H1 (cell line): ENCODE measurements at regions not wholly inside any gene's neighbourhood (a gene's known extent, or its start where the extent isn't known, plus 50 kb on each side); places are given as distances from the start of the nearest gene placed in this dataset.

Experiments
- CTCF ChIA-PET: fragments of 300-600 bp; sonication (Branson Sonifier 250); formaldehyde crosslinking; loops from one replicate; lab custom pipeline; 2021; ENCODE audit not compliant: partially characterized antibody; lab: Charles Lee
- POLR2A ChIA-PET: fragments of 300-600 bp; sonication (Branson Sonifier 250); formaldehyde crosslinking; loops from one replicate; lab custom pipeline; 2021; ENCODE audit warnings: inconsistent platforms; ENCODE audit not compliant: partially characterized antibody; lab: Charles Lee
- DNase-seq, 2 experiments: peaks; one replicate each; pipeline versions ENCODE4 v3.0.0 to v3.0.0-alpha.2; 2010 to 2022; ENCODE audit warnings: low spot score in 2 of 2, low read depth in 1 of 2, mixed read lengths in 1 of 2
- FAIRE-seq: peaks from 2 replicates; lab custom pipeline; 2011; peaks lifted over from hg19 to GRCh38; lab: Jason Lieb, UNC
- H2AFZ ChIP-seq: 2 replicates; pipeline ENCODE4 v1.8.1; 2012; ENCODE audit warnings: low read length, inconsistent platforms
- H2AK5ac ChIP-seq: 2 replicates; pipeline ENCODE4 v1.6.1; 2013; ENCODE audit warnings: low read depth, low read length
- H2BK120ac ChIP-seq: replicated peaks from 2 replicates; pipeline ENCODE3; 2013; ENCODE audit warnings: low read depth, low read length, inconsistent platforms
- H2BK12ac ChIP-seq: 2 replicates; pipeline ENCODE4 v1.6.1; 2013; ENCODE audit warnings: low read depth, low read length
- H2BK15ac ChIP-seq: 2 replicates; pipeline ENCODE4 v1.6.1; 2013; ENCODE audit warnings: low read length
- H2BK20ac ChIP-seq: 2 replicates; pipeline ENCODE4 v1.6.1; 2013; ENCODE audit warnings: low read length
- H2BK5ac ChIP-seq: 2 replicates; pipeline ENCODE4 v1.6.1; 2013; ENCODE audit warnings: low read depth, low read length
- H3K14ac ChIP-seq: 2 replicates; pipeline ENCODE4 v1.6.1; 2013; ENCODE audit warnings: inconsistent platforms; ENCODE audit not compliant: insufficient read length
- H3K18ac ChIP-seq: 2 replicates; pipeline ENCODE4 v1.6.1; 2013; ENCODE audit warnings: low read length; ENCODE audit errors: extremely low read depth
- H3K23ac ChIP-seq: 2 replicates; pipeline ENCODE4 v1.6.1; 2013; ENCODE audit warnings: inconsistent platforms; ENCODE audit not compliant: insufficient read length
- H3K23me2 ChIP-seq: 2 replicates; pipeline ENCODE4 v1.6.1; 2013; ENCODE audit warnings: low read depth, low read length
- H3K27ac ChIP-seq: 2 replicates; pipeline ENCODE4 v1.6.1; 2011; ENCODE audit warnings: low read depth, low read length, inconsistent platforms
- H3K27me3 ChIP-seq, 4 experiments: replicated peaks in 1 of 4; 1 replicate in 1 of 4; 2 replicates in 3 of 4; pipeline versions ENCODE4 v1.6.1 to v1.8.1; 2011 to 2013; ENCODE audit warnings: low read length in 3 of 4, mild to moderate bottlenecking in 3 of 4, inconsistent platforms in 2 of 4, mixed read lengths in 2 of 4, moderate library complexity in 1 of 4; ENCODE audit not compliant: control insufficient read depth in 3 of 4, insufficient read depth in 3 of 4; ENCODE audit errors: extremely low read depth in 1 of 4
- H3K36me3 ChIP-seq, 4 experiments: 2 replicates each; pipeline versions ENCODE4 v1.6.1 to v1.8.1; 2011 to 2013; ENCODE audit warnings: mild to moderate bottlenecking in 4 of 4, low read length in 3 of 4, moderate library complexity in 2 of 4, control low read depth in 1 of 4, inconsistent platforms in 1 of 4; ENCODE audit not compliant: insufficient read depth in 4 of 4, control insufficient read depth in 2 of 4
- H3K4ac ChIP-seq: replicated peaks from 2 replicates; pipeline ENCODE3; 2013; ENCODE audit warnings: low read length, low read depth, mixed read lengths, inconsistent platforms; ENCODE audit not compliant: insufficient read length
- H3K4me1 ChIP-seq, 4 experiments: replicated peaks in 1 of 4; 1 replicate in 1 of 4; 2 replicates in 3 of 4; pipeline versions ENCODE4 v1.6.1 to v1.8.1; 2011 to 2013; ENCODE audit warnings: low read length in 3 of 4, inconsistent platforms in 2 of 4, mixed read lengths in 1 of 4; ENCODE audit not compliant: insufficient read depth in 4 of 4, control insufficient read depth in 3 of 4
- H3K4me2 ChIP-seq, 2 experiments: 2 replicates each; pipeline versions ENCODE4 v1.6.1 to v1.8.1; 2011 to 2013; ENCODE audit warnings: low read depth in 2 of 2, low read length in 2 of 2, control low read depth in 1 of 2, inconsistent platforms in 1 of 2, mild to moderate bottlenecking in 1 of 2; ENCODE audit not compliant: insufficient read depth in 1 of 2
- H3K4me3 ChIP-seq, 4 experiments: fragments of 200-600, 300-600 bp in 1 of 4; sonication (generic), shearing (Covaris generic), sonication (Bioruptor Twin) in 1 of 4; 2 replicates each; pipeline versions ENCODE4 v1.5.1 to v1.8.1; 2011 to 2016; ENCODE audit warnings: low read length in 4 of 4, low read depth in 3 of 4, control low read depth in 2 of 4, inconsistent platforms in 2 of 4, mild to moderate bottlenecking in 2 of 4, mixed read lengths in 1 of 4, moderate library complexity in 1 of 4; ENCODE audit not compliant: insufficient read depth in 2 of 4; ENCODE audit errors: extremely low read depth in 1 of 4
- H3K56ac ChIP-seq: replicated peaks from 2 replicates; pipeline ENCODE3; 2013; ENCODE audit warnings: low read depth, mild to moderate bottlenecking, mixed read lengths, low read length, inconsistent platforms; ENCODE audit not compliant: insufficient read length
- H3K79me1 ChIP-seq: 2 replicates; pipeline ENCODE4 v1.6.1; 2013; ENCODE audit warnings: low read depth, low read length, control low read depth
- H3K79me2 ChIP-seq, 2 experiments: 2 replicates each; pipeline versions ENCODE4 v1.6.1 to v1.8.1; 2012 to 2013; ENCODE audit warnings: low read length in 2 of 2, mild to moderate bottlenecking in 2 of 2, inconsistent platforms in 1 of 2; ENCODE audit not compliant: insufficient read depth in 2 of 2, control insufficient read depth in 1 of 2
- H3K9ac ChIP-seq, 4 experiments: replicated peaks in 1 of 4; 1 replicate in 1 of 4; 2 replicates in 3 of 4; pipeline versions ENCODE4 v1.6.1 to v1.8.1; 2011 to 2013; ENCODE audit warnings: low read depth in 3 of 4, low read length in 3 of 4, control low read depth in 2 of 4, mild to moderate bottlenecking in 2 of 4, moderate library complexity in 2 of 4, inconsistent platforms in 1 of 4; ENCODE audit errors: extremely low read depth in 1 of 4
- H3K9me3 ChIP-seq, 2 experiments: 2 replicates each; pipeline versions ENCODE4 v1.6.1 to v1.8.1; 2012 to 2013; ENCODE audit warnings: mild to moderate bottlenecking in 2 of 2, moderate library complexity in 2 of 2, control low read depth in 1 of 2, inconsistent platforms in 1 of 2, low read depth in 1 of 2, low read length in 1 of 2, mixed read lengths in 1 of 2; ENCODE audit not compliant: insufficient read depth in 2 of 2
- H4K20me1 ChIP-seq, 2 experiments: replicated peaks in 1 of 2; 2 replicates each; pipeline versions ENCODE3 to v1.8.1; 2011 to 2013; ENCODE audit warnings: inconsistent platforms in 2 of 2, low read length in 2 of 2, mild to moderate bottlenecking in 1 of 2; ENCODE audit not compliant: insufficient read depth in 2 of 2, control insufficient read depth in 1 of 2
- H4K5ac ChIP-seq: 2 replicates; pipeline ENCODE4 v1.6.1; 2013; ENCODE audit warnings: low read length, low read depth, mixed read lengths, inconsistent platforms; ENCODE audit not compliant: insufficient read length
- H4K8ac ChIP-seq: 2 replicates; pipeline ENCODE4 v1.8.0; 2013; ENCODE audit warnings: mild to moderate bottlenecking, moderate library complexity, low read length, inconsistent platforms; ENCODE audit not compliant: insufficient read depth; ENCODE audit errors: extremely low read depth
- H4K91ac ChIP-seq: replicated peaks from 2 replicates; pipeline ENCODE3; 2013; ENCODE audit warnings: low read length, mixed read lengths, inconsistent platforms; ENCODE audit not compliant: insufficient read length
- ATF2 ChIP-seq: IDR thresholded peaks from 2 replicates; pipeline ENCODE4 v1.6.1; 2012; ENCODE audit warnings: low read length, inconsistent platforms
- BCL11A ChIP-seq, 2 experiments: IDR thresholded peaks; one replicate each; pipeline ENCODE4 v1.6.1; 2011; ENCODE audit warnings: low read depth in 2 of 2, low read length in 2 of 2, mild to moderate bottlenecking in 2 of 2
- CBX8 ChIP-seq: fragments of 300-800, 300-1000 bp; sonication (generic); IDR thresholded peaks from 2 replicates; pipeline ENCODE4 v1.7.1; 2016; ENCODE audit warnings: low read depth, low read length, borderline replicate concordance
- CREB1 ChIP-seq: IDR thresholded peaks from 2 replicates; pipeline ENCODE4 v1.6.1; 2012; ENCODE audit warnings: inconsistent platforms
- EGR1 ChIP-seq: IDR thresholded peaks from 2 replicates; pipeline ENCODE4 v1.6.1; 2011; ENCODE audit warnings: low read depth, low read length, borderline replicate concordance
- POLR2A ChIP-seq, 2 experiments: IDR thresholded peaks; 1 replicate in 1 of 2; 2 replicates in 1 of 2; pipeline ENCODE4 v1.6.1; 2011; ENCODE audit warnings: low read depth in 2 of 2, low read length in 2 of 2, mild to moderate bottlenecking in 2 of 2; ENCODE audit errors: control extremely low read depth in 1 of 2
- RAD21 ChIP-seq, 2 experiments: IDR thresholded peaks in 1 of 2; conservative IDR thresholded peaks in 1 of 2; 2 replicates each; pipeline ENCODE4 v1.6.1; 2011; ENCODE audit warnings: low read depth in 2 of 2, low read length in 2 of 2, improper control_type of control experiment in 1 of 2, inconsistent platforms in 1 of 2, mild to moderate bottlenecking in 1 of 2, moderate library complexity in 1 of 2
- USF2 ChIP-seq: IDR thresholded peaks from 2 replicates; pipeline ENCODE4 v1.6.1; 2011; ENCODE audit warnings: low read length, improper control_type of control experiment
- WGBS, 2 experiments: shearing (Covaris generic) in 1 of 2; methylation state at CpG; one replicate each; pipeline versions ENCODE4 v1.1.6 to v1.1.7; 2013 to 2015; ENCODE audit warnings: low lambda C conversion rate in 2 of 2, mixed read lengths in 2 of 2, inconsistent platforms in 1 of 2, low coverage in 1 of 2, missing lambda C conversion rate in 1 of 2; ENCODE audit not compliant: insufficient replicate concordance in 2 of 2, insufficient coverage in 1 of 2, insufficient read length in 1 of 2; ENCODE audit errors: extremely low coverage in 1 of 2, missing lambda C conversion rate in 1 of 2; 5-methylcytosine and 5-hydroxymethylcytosine counted together

GRCh38 chr1:165143437-165144065 lies 213.0 kb downstream of the LMX1A start:
- no peak overlapping the region for H4K91ac ChIP-seq
- no peaks in the 10 kb centered on the region for H4K20me1 ChIP-seq
- DNase-seq (peak in 1 of 2 experiments; percentile 84), FAIRE-seq (no peak)
- no peaks in the 10 kb centered on the region for H3K9me3 ChIP-seq
- no peak overlapping the region for H2AFZ ChIP-seq
- no peak overlapping the region for H2BK12ac ChIP-seq
- no peak overlapping the region for H3K56ac ChIP-seq
- H3K4ac ChIP-seq, result no peak overlapping the region
- H3K4me1 ChIP-seq, result no peaks in the 10 kb centered on the region
- H3K27me3 ChIP-seq, result peaks cover 0 to 2% (median 1%) of the 10 kb centered on the region in 4 experiments; a peak in 2 of 7 replicates
- POLR2A ChIA-PET, result no interaction called here
- H3K9ac ChIP-seq, result no peak overlapping the region
- no peaks in the 10 kb centered on the region for H3K79me1 ChIP-seq
- no peak overlapping the region for H4K8ac ChIP-seq
- H2BK15ac ChIP-seq, result no peak overlapping the region
- H3K14ac ChIP-seq, result no peak overlapping the region
- no peak overlapping the region for H4K5ac ChIP-seq
- 56% methylated on average over 4 of the region's 4 CpGs; no CpG with 5 or more reads in 1 of the 2 experiments for WGBS, 2 experiments
- H3K4me2 ChIP-seq, result no peak overlapping the region
- no peak overlapping the region for H3K4me3 ChIP-seq
- H3K23me2 ChIP-seq, result no peaks in the 10 kb centered on the region; the same call in 1 of the 2 replicates
- no peak overlapping the region for H2BK5ac ChIP-seq
- H3K36me3 ChIP-seq, result no peaks in the 10 kb centered on the region
- no peak overlapping the region for H3K23ac ChIP-seq
- CTCF ChIA-PET, result interaction anchor here (0.6 to 5.9 kb wide), 17 partner anchors 9 to 398 kb away, joined by 3 to 42 read pairs (median 12); no protein-coding TSS in a partner anchor
- H2AK5ac ChIP-seq, result no peak overlapping the region
- H3K18ac ChIP-seq, result no peak overlapping the region
- H2BK120ac ChIP-seq, result no peak overlapping the region
- no peak overlapping the region for H2BK20ac ChIP-seq
- H3K79me2 ChIP-seq, result no peaks in the 10 kb centered on the region
- no peak overlapping the region for H3K27ac ChIP-seq
- TF ChIP-seq CREB1 (no peak), RAD21 (IDR thresholded peaks at IDR 0.05 in 1 of 2, conservative IDR thresholded peaks at IDR 0.05 in 1 of 2; ENCODE audit: low read depth in 2 of 2, low read length in 2 of 2) (peak; percentile 45 to 56), POLR2A (IDR thresholded peaks at IDR 0.05; ENCODE audit: control extremely low read depth in 1 of 2, low read depth in 2 of 2, low read length in 2 of 2) (no peak), CBX8 (no peak), USF2 (no peak), EGR1 (peak; percentile 57; the same call in 1 of the 2 replicates), BCL11A (IDR thresholded peaks at IDR 0.05; ENCODE audit: low read depth in 2 of 2, low read length in 2 of 2) (no peak), ATF2 (no peak)
